DND-41 (cell line): ENCODE measurements at regions not wholly inside any gene's neighbourhood (a gene's known extent, or its start where the extent isn't known, plus 50 kb on each side); places are given as distances from the start of the nearest gene placed in this dataset.

Experiments used
- ATAC-seq: fragments of 200-7000 bp; cut with Tn5 transposase; 3 replicates; pipeline ENCODE4 v1.9.1; 2021; ENCODE audit warnings: low read depth; ENCODE audit not compliant: insufficient read depth
- DNase-seq: peaks from one replicate; pipeline ENCODE4 v3.0.0-alpha.2; 2020
- H2AFZ ChIP-seq: 2 replicates; pipeline ENCODE4 v1.6.0; 2012; ENCODE audit warnings: low read depth, low read length
- H3K27ac ChIP-seq: 2 replicates; pipeline ENCODE4 v1.5.1; 2012; ENCODE audit warnings: low read length, inconsistent platforms
- H3K27me3 ChIP-seq: fragments of 200-600 bp; sonication (generic); 2 replicates; pipeline ENCODE4 v1.6.0; 2012; ENCODE audit warnings: low read length, mild to moderate bottlenecking, inconsistent platforms; ENCODE audit not compliant: insufficient read depth, poor library complexity
- H3K36me3 ChIP-seq: 2 replicates; pipeline ENCODE4 v1.5.1; 2012; ENCODE audit warnings: low read length, inconsistent platforms; ENCODE audit not compliant: insufficient read depth
- H3K4me1 ChIP-seq: 2 replicates; pipeline ENCODE4 v1.5.1; 2012; ENCODE audit warnings: mild to moderate bottlenecking, low read length; ENCODE audit not compliant: insufficient read depth
- H3K4me2 ChIP-seq: 2 replicates; pipeline ENCODE4 v1.6.0; 2012; ENCODE audit warnings: mild to moderate bottlenecking, moderate library complexity, low read length, inconsistent platforms; ENCODE audit not compliant: insufficient read depth
- H3K4me3 ChIP-seq, 2 experiments: fragments of 200-600 bp in 1 of 2; shearing (Covaris generic) in 1 of 2; 2 replicates each; pipeline ENCODE4 v1.5.1; 2012 to 2016; ENCODE audit warnings: inconsistent platforms in 2 of 2, low read length in 2 of 2, mild to moderate bottlenecking in 2 of 2, low read depth in 1 of 2, moderate library complexity in 1 of 2
- H3K79me2 ChIP-seq: 2 replicates; pipeline ENCODE4 v1.6.0; 2012; ENCODE audit warnings: low read length, inconsistent platforms; ENCODE audit not compliant: insufficient read depth
- H3K9ac ChIP-seq: 2 replicates; pipeline ENCODE4 v1.6.0; 2012; ENCODE audit warnings: low read depth, mild to moderate bottlenecking, inconsistent platforms, low read length, moderate library complexity
- H3K9me3 ChIP-seq: 2 replicates; pipeline ENCODE4 v1.5.1; 2012; ENCODE audit warnings: low read length, moderate library complexity, mild to moderate bottlenecking, inconsistent platforms; ENCODE audit not compliant: insufficient read depth, severe bottlenecking
- H4K20me1 ChIP-seq: 2 replicates; pipeline ENCODE4 v1.6.0; 2012; ENCODE audit warnings: low read length; ENCODE audit not compliant: insufficient read depth
- CTCF ChIP-seq: IDR thresholded peaks from 2 replicates; pipeline ENCODE4 v1.5.1; 2012; ENCODE audit warnings: borderline replicate concordance, low read length, moderate library complexity, mild to moderate bottlenecking; ENCODE audit not compliant: poor library complexity, severe bottlenecking; ENCODE audit errors: extremely low read depth
- EZH2 ChIP-seq: IDR thresholded peaks from 3 replicates; pipeline ENCODE4 v1.6.1; 2012; ENCODE audit warnings: borderline replicate concordance, low read depth, mild to moderate bottlenecking, moderate library complexity, low read length, inconsistent platforms; ENCODE audit not compliant: severe bottlenecking

DNA sequence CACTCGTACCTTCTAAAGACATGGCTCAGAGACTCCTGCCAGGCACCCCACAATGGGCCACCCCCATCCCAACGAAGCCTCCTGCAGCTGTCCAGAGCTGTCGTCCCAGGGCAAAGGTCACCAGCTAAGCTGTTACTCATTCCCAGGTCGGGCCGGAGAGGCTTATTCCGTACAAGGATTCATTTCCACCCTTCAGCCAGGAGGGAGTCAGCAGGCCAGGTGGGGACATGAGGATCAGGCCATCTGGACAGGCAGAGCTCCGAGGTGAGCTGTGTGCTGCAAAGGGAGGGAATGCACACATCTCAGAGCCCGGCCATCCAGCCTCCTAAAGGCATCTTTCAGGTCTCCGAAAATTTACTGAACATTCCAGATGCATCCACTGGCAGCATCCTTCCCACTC, 63.9 kb upstream of the NANOS1 start:
- no peaks in the 10 kb centered on the region for H3K36me3 ChIP-seq
- ATAC-seq, result no peak
- H3K4me1 ChIP-seq, result no peaks in the 10 kb centered on the region
- TF ChIP-seq CTCF, result no peak
- no peaks in the 10 kb centered on the region for H3K27me3 ChIP-seq
- H3K4me2 ChIP-seq, result no peak overlapping the region
- H3K4me3 ChIP-seq, result no peak overlapping the region
- H4K20me1 ChIP-seq, result no peaks in the 10 kb centered on the region
- DNase-seq, result no peak
- H3K9me3 ChIP-seq, result no peaks in the 10 kb centered on the region
- no peak overlapping the region for H2AFZ ChIP-seq
- H3K27ac ChIP-seq, result no peak overlapping the region
- H3K9ac ChIP-seq, result no peak overlapping the region
- H3K79me2 ChIP-seq, result no peaks in the 10 kb centered on the region

DNA sequence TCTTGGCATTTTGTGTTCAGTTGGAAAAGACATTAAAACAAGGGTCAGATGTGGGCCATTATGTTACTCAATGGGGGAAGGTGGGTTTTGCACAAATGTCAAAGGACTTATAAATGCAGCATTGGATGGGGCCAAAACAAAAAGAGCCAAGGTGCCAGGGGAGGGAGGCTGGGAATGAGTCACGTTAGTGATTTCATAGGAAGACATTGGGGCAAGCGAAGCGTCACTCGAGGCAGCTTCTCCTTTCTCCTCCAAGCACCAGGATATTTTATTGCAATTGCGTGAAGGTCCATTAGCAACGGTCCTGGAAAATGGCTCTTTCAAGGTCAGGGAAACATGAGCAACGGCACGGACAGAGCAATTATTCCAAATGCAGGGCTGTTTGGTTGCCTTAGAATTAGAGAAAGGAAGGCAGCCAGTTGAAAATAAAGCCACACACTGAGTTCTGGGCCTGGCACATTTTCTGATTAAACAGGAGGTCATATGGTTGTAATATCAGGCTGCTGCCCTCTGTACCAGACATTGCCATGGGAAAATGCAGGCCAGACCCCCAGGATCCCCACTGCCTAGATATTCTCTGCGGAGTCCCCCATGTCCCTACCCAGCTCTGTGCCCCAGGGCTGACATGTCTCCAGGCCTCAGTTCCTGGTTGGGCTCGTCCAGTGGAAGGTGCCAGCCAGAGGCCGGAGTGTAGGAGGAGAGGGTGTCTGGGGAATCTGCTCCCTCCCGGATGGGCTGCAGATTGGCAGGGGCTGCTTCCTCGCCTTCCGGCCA, 63.3 kb upstream of the NANOS1 start:
- H3K9me3 ChIP-seq, result no peaks in the 10 kb centered on the region
- ATAC-seq (no peak), DNase-seq (no peak)
- no peak overlapping the region for H3K4me3 ChIP-seq
- no peak overlapping the region for H3K27ac ChIP-seq
- no peaks in the 10 kb centered on the region for H3K36me3 ChIP-seq
- no peaks in the 10 kb centered on the region for H3K79me2 ChIP-seq
- no peak for TF ChIP-seq EZH2
- TF ChIP-seq CTCF, result no peak
- H4K20me1 ChIP-seq, result no peaks in the 10 kb centered on the region
- H3K4me1 ChIP-seq, result no peaks in the 10 kb centered on the region
- H3K4me2 ChIP-seq, result no peak overlapping the region
- H3K9ac ChIP-seq, result no peak overlapping the region
- H2AFZ ChIP-seq, result no peak overlapping the region
- no peaks in the 10 kb centered on the region for H3K27me3 ChIP-seq

DNA sequence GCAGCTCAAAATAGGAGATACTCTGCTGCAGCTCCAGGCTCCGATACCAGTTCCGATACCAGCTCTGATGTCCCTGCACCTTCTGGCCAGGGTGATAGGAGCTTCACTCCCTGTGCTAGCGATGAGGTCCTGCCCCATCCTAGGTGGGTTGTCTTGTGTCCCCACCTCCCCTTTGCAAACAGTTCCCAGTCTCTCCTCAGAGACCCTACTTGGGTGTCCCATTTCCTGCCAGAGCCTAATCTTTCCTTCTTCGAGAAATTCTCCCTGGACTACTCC, 62.7 kb upstream of the NANOS1 start:
- DNase-seq, result no peak
- no peaks in the 10 kb centered on the region for H3K9me3 ChIP-seq
- no peaks in the 10 kb centered on the region for H3K36me3 ChIP-seq
- H2AFZ ChIP-seq, result no peak overlapping the region
- H4K20me1 ChIP-seq, result no peaks in the 10 kb centered on the region
- no peak for ATAC-seq
- TF ChIP-seq EZH2 (no peak), CTCF (no peak)
- H3K4me3 ChIP-seq, result no peak overlapping the region
- no peak overlapping the region for H3K9ac ChIP-seq
- no peak overlapping the region for H3K4me2 ChIP-seq
- no peaks in the 10 kb centered on the region for H3K4me1 ChIP-seq
- H3K27ac ChIP-seq, result no peak overlapping the region
- peaks cover under 1% of the 10 kb centered on the region for H3K27me3 ChIP-seq
- H3K79me2 ChIP-seq, result no peaks in the 10 kb centered on the region

GRCh38 chr10:118967160-118967559, 62.4 kb upstream of the NANOS1 start:
- Histone ChIP-seq H3K4me3 (no peak overlapping the region), H3K4me1 (no peaks in the 10 kb centered on the region), H2AFZ (no peak overlapping the region), H3K27me3 (peaks cover 4% of the 10 kb centered on the region), H3K79me2 (no peaks in the 10 kb centered on the region), H3K4me2 (no peak overlapping the region), H4K20me1 (no peaks in the 10 kb centered on the region), H3K36me3 (no peaks in the 10 kb centered on the region), H3K9me3 (no peaks in the 10 kb centered on the region), H3K9ac (no peak overlapping the region), H3K27ac (no peak overlapping the region)
- no peak for DNase-seq
- TF ChIP-seq EZH2 (no peak), CTCF (no peak)
- ATAC-seq, result no peak
